Activated naive CD8-positive, alpha-beta T cell (primary cell): ENCODE measurements at regions not wholly inside any gene's neighbourhood (a gene's known extent, or its start where the extent isn't known, plus 50 kb on each side); places are given as distances from the start of the nearest gene placed in this dataset.

Source experiments
- H3K27ac Mint-ChIP-seq: one replicate; pipeline ENCODE4 v1.8.0; 2021; ENCODE audit warnings: mixed read lengths
- H3K27me3 Mint-ChIP-seq: one replicate; pipeline ENCODE4 v1.8.0; 2021; ENCODE audit warnings: mixed read lengths
- H3K36me3 Mint-ChIP-seq: one replicate; pipeline ENCODE4 v1.8.0; 2021; ENCODE audit warnings: mixed read lengths
- H3K4me1 Mint-ChIP-seq: one replicate; pipeline ENCODE4 v1.8.0; 2021; ENCODE audit warnings: low read depth, mixed read lengths
- H3K4me3 Mint-ChIP-seq: one replicate; pipeline ENCODE4 v1.8.0; 2021; ENCODE audit warnings: mild to moderate bottlenecking, mixed read lengths
- H3K9me3 Mint-ChIP-seq: one replicate; pipeline ENCODE4 v1.8.0; 2021; ENCODE audit warnings: low read depth, mixed read lengths

- H3K9me3 Mint-ChIP-seq: no peaks in the 10 kb centered on the region
- H3K36me3 Mint-ChIP-seq: no peaks in the 10 kb centered on the region
- H3K4me1 Mint-ChIP-seq: no peaks in the 10 kb centered on the region
- H3K4me3 Mint-ChIP-seq: no peak overlapping the region
- H3K27ac Mint-ChIP-seq: no peak overlapping the region
- H3K27me3 Mint-ChIP-seq: peaks cover 3% of the 10 kb centered on the region
Observed at GRCh38 chr12:132404951-132405741, 75.8 kb upstream of the GALNT9 start.

- Mint-ChIP-seq H3K27ac (no peak overlapping the region), H3K9me3 (no peaks in the 10 kb centered on the region), H3K36me3 (no peaks in the 10 kb centered on the region), H3K27me3 (peaks cover 3% of the 10 kb centered on the region), H3K4me3 (no peak overlapping the region), H3K4me1 (no peaks in the 10 kb centered on the region)
Observed at GRCh38 chr12:132404435-132404855, 75.1 kb upstream of the GALNT9 start.

GRCh38 chr12:132403636-132404434 lies 74.4 kb upstream of the GALNT9 start:
- Mint-ChIP-seq H3K27ac (no peak overlapping the region), H3K4me1 (no peaks in the 10 kb centered on the region), H3K4me3 (no peak overlapping the region), H3K36me3 (no peaks in the 10 kb centered on the region), H3K27me3 (peaks cover 4% of the 10 kb centered on the region), H3K9me3 (no peaks in the 10 kb centered on the region)

GRCh38 chr12:132402831-132403416 lies 73.5 kb upstream of the GALNT9 start:
- Mint-ChIP-seq H3K4me1 (no peaks in the 10 kb centered on the region), H3K36me3 (no peaks in the 10 kb centered on the region), H3K27ac (no peak overlapping the region), H3K4me3 (no peak overlapping the region), H3K27me3 (peaks cover 5% of the 10 kb centered on the region), H3K9me3 (no peaks in the 10 kb centered on the region)

DNA sequence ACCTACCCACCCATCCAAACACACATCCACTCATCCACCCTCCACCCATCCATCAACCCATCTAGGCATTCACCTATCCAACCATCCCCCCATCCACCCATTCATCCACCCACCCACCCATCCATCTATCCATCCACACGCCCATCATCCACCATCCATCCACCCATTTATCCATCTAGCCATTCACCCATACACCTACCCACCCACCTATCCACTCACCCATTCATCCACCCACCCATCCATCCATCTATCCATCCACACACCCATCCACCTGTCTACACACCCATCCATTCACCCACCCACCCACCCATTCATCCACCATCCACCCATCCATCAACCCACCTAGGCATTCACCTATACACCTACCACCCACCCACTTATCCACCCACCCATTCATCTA lies 72.6 kb upstream of the GALNT9 start:
- peaks cover 5% of the 10 kb centered on the region for H3K27me3 Mint-ChIP-seq
- H3K9me3 Mint-ChIP-seq: no peaks in the 10 kb centered on the region
- H3K36me3 Mint-ChIP-seq: no peaks in the 10 kb centered on the region
- H3K27ac Mint-ChIP-seq: no peak overlapping the region
- H3K4me3 Mint-ChIP-seq: no peak overlapping the region
- H3K4me1 Mint-ChIP-seq: no peaks in the 10 kb centered on the region

GRCh38 chr12:132400011-132400641 lies 70.7 kb upstream of the GALNT9 start:
- no peak overlapping the region for H3K27ac Mint-ChIP-seq
- H3K4me1 Mint-ChIP-seq: no peaks in the 10 kb centered on the region
- no peaks in the 10 kb centered on the region for H3K36me3 Mint-ChIP-seq
- H3K4me3 Mint-ChIP-seq: no peak overlapping the region
- no peaks in the 10 kb centered on the region for H3K9me3 Mint-ChIP-seq
- H3K27me3 Mint-ChIP-seq: peaks cover 5% of the 10 kb centered on the region

GRCh38 chr12:132399092-132400010 lies 70.0 kb upstream of the GALNT9 start:
- H3K4me1 Mint-ChIP-seq: no peaks in the 10 kb centered on the region
- H3K27me3 Mint-ChIP-seq: peaks cover 5% of the 10 kb centered on the region
- H3K9me3 Mint-ChIP-seq: no peaks in the 10 kb centered on the region
- H3K27ac Mint-ChIP-seq: no peak overlapping the region
- H3K36me3 Mint-ChIP-seq: no peaks in the 10 kb centered on the region
- no peak overlapping the region for H3K4me3 Mint-ChIP-seq

DNA sequence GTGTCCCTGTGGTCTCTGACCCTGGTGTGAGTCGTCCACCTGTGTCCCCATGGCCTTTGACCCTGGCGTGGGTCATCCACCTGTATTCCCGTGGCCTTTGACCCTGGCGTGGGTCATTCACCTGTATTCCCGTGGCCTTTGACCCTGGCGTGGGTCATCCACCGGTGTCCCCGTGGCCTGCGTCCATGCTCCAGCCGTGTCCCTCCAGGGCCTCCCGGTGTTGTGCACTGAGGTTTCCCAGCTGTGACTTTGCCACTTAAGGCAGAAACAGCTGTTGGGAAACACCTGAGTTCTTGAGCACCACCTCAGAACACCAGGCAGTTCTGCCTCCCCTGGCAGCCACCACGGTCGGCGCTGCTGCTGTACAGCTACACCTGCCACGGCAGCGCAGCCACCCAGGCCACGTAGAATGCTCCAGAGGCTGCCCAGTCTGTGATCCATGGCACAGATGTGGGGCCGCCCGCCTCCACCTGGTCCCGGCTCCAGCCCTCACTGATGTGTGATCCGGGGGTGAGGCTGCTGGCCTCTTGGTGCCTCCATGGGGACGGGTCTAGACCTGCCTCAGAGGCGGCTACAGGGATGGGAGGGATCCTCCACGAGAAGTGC lies 69.1 kb upstream of the GALNT9 start:
- Mint-ChIP-seq H3K4me3 (no peak overlapping the region), H3K27me3 (peaks cover 3% of the 10 kb centered on the region), H3K27ac (no peak overlapping the region), H3K36me3 (no peaks in the 10 kb centered on the region), H3K4me1 (no peaks in the 10 kb centered on the region), H3K9me3 (no peaks in the 10 kb centered on the region)

DNA sequence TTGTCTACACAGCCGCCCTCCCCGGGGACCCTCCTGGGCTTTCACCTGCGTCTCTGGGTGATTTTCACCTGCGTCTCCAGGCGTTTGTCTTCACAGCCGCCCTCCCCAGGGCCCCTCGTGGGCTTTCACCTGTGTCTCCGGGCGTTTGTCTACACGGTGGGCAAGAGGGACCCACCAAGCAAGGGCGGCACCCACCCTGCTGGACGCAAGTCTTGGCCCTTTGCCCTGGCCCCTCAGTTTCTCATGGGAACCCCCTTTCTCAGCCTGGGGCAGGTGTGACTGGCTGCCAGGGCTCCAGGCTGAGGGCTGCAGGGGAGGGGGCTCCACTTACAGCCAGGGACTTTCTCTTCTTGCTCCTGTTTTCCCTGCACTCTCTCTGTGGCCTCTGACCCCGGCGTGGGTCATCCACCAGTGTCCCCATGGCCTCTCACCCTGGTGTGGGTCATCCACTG lies 68.6 kb upstream of the GALNT9 start:
- Mint-ChIP-seq H3K36me3 (no peaks in the 10 kb centered on the region), H3K4me3 (no peak overlapping the region), H3K27ac (no peak overlapping the region), H3K27me3 (peaks cover 1% of the 10 kb centered on the region), H3K4me1 (no peaks in the 10 kb centered on the region), H3K9me3 (no peaks in the 10 kb centered on the region)

- no peaks in the 10 kb centered on the region for H3K9me3 Mint-ChIP-seq
- no peaks in the 10 kb centered on the region for H3K4me1 Mint-ChIP-seq
- H3K27me3 Mint-ChIP-seq: peaks cover 1% of the 10 kb centered on the region
- H3K27ac Mint-ChIP-seq: no peak overlapping the region
- no peak overlapping the region for H3K4me3 Mint-ChIP-seq
- H3K36me3 Mint-ChIP-seq: no peaks in the 10 kb centered on the region
Observed at GRCh38 chr12:132397152-132397933, 68.0 kb upstream of the GALNT9 start.

DNA sequence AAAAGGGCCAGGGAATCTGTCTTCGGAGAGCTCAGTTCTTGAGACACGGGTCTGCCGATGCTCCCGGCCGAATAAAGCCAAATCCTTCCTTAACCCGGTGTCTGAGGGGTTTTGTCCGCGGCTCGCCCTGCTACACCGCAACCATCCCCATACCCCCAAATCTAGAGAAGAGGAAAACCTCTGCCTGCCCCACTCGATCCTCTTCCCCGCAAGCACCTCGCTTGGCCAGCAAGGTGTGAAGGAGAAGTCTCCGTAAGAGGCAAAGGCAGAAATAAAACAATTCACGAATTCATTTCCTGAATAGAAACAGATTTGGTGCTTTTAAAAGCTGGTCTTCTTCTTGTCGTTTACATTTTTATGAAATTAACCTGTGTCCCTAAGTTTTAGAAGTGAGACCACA lies 67.3 kb upstream of the GALNT9 start:
- no peaks in the 10 kb centered on the region for H3K36me3 Mint-ChIP-seq
- no peak overlapping the region for H3K4me3 Mint-ChIP-seq

DNA sequence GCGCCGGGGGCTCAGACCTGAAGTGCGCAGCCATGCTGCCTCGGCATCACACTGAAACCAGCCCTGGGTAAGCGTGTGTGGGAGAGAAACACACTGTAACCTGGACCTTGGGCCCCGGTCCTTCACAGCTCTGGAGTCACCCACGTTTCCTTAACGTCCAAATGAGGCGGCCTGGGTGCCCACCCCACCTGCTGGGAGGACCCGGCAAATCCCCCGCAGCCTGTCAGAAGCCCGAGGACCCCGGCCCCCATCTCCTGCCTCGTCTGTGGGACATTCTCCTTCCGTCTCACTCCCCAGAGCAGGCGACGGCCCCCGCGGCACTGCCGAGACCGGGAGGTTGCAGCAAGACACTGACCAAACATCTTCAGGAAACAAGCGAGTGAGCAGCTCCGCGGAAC lies 66.5 kb upstream of the GALNT9 start:
- no peak overlapping the region for H3K27ac Mint-ChIP-seq
- no peaks in the 10 kb centered on the region for H3K9me3 Mint-ChIP-seq
- H3K27me3 Mint-ChIP-seq: peaks cover 1% of the 10 kb centered on the region
- no peak overlapping the region for H3K4me3 Mint-ChIP-seq
- H3K4me1 Mint-ChIP-seq: no peaks in the 10 kb centered on the region
- no peaks in the 10 kb centered on the region for H3K36me3 Mint-ChIP-seq

More for the DNA sequence above, 67.3 kb upstream of the GALNT9 start:
- H3K4me1 Mint-ChIP-seq: no peaks in the 10 kb centered on the region
- H3K27me3 Mint-ChIP-seq: peaks cover 1% of the 10 kb centered on the region
- H3K27ac Mint-ChIP-seq: no peak overlapping the region
- H3K9me3 Mint-ChIP-seq: no peaks in the 10 kb centered on the region

GRCh38 chr12:132395192-132395907 lies 66.0 kb upstream of the GALNT9 start:
- Mint-ChIP-seq H3K36me3 (no peaks in the 10 kb centered on the region), H3K27me3 (peaks cover 1% of the 10 kb centered on the region), H3K4me1 (no peaks in the 10 kb centered on the region), H3K27ac (no peak overlapping the region), H3K9me3 (no peaks in the 10 kb centered on the region), H3K4me3 (no peak overlapping the region)
